Omental fat pad (tissue), 3 donors: ENCODE measurements at regions not wholly inside any gene's neighbourhood (a gene's known extent, or its start where the extent isn't known, plus 50 kb on each side); places are given as distances from the start of the nearest gene placed in this dataset.

Source experiments
- ATAC-seq: fragments of 150-250 bp; one replicate; pipeline ENCODE4 v1.9.1; 2016; ENCODE audit warnings: mild to moderate bottlenecking, moderate library complexity; ENCODE audit not compliant: low FRiP score
- DNase-seq: peaks from one replicate; pipeline ENCODE4 v3.0.0-alpha.2; 2019; ENCODE audit warnings: low spot score
- TF ChIP-seq, protein P1 (sequence below), 3 donors: fragments of 450-650 bp; IDR thresholded peaks; one replicate each; pipeline ENCODE4 v1.5.1; 2016 to 2017; ENCODE audit warnings: antibody characterized with exemption in 3 of 3, mild to moderate bottlenecking in 3 of 3, moderate library complexity in 2 of 3

DNA sequence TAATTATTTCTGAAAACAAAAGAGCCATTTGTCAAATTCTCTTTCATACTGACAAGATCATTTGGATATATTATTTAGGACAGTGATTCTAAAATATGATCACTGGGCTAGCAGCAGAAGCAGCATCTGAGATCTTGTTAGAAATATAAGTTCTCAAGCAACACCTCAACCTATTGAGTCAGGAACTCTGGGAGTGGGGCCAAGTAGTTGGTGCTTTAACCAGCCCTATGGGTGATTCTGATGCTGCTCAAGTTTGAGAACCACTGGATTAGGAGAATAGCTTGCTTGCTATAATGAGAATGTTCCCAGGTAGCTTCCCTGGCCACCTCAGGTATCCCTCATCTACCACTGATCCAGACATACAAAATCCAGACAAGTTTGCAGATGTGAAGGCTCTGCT, 466.9 kb upstream of the CELF4 start:
- ATAC-seq (no peak), DNase-seq (no peak)
- TF ChIP-seq, protein P1, sequence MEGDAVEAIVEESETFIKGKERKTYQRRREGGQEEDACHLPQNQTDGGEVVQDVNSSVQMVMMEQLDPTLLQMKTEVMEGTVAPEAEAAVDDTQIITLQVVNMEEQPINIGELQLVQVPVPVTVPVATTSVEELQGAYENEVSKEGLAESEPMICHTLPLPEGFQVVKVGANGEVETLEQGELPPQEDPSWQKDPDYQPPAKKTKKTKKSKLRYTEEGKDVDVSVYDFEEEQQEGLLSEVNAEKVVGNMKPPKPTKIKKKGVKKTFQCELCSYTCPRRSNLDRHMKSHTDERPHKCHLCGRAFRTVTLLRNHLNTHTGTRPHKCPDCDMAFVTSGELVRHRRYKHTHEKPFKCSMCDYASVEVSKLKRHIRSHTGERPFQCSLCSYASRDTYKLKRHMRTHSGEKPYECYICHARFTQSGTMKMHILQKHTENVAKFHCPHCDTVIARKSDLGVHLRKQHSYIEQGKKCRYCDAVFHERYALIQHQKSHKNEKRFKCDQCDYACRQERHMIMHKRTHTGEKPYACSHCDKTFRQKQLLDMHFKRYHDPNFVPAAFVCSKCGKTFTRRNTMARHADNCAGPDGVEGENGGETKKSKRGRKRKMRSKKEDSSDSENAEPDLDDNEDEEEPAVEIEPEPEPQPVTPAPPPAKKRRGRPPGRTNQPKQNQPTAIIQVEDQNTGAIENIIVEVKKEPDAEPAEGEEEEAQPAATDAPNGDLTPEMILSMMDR (IDR thresholded peaks at IDR 0.05): no peak

DNA sequence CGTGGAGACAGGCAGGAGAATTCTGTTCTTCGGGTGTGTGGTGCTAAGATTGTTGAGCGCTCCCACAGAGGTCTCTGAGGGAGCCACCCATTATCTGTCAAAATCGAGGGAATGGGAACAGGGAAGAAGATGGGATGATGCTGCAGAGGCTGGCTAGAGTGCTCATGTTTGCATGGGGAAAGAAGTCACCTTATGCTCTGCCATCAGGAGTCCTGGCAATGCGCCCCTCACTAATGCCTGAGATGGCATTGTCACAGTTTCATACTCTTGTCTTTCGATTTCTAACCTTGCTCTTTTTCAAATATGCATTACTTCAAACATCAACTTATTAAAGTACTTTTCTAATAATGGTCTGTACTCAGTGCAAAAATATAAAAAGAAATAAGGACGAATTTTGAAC, 463.3 kb upstream of the CELF4 start:
- TF ChIP-seq, protein P1 (IDR thresholded peaks at IDR 0.05): no peak

DNA sequence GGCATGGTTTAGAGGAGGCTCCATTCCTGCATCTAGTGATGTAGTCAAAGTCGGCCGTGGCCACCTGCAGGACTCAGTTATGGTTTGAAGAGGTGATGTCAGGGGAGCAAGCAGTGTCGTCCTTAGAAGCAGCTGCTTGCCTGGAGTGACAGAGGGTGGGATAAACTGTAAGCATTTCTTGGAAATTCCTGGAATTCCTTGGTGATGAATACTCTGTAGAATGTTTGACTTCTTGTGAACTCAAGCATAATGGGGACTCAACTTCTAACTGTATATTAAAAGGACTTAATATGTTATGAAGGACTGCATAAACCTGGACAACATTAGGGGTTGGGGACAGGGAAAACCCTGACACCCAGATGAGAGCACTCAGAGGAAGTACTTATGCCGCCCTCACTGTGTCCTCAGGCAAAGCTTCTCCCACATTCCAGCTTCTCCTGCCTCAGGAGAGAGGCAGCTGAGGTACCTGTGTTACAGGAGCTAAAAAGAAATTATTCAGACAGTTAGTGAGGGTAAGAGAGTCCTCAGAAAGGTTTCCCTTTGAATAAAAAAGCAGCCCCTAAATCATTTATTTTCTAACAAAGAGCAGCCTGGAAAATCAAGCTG, 459.9 kb upstream of the CELF4 start:
- TF ChIP-seq, protein P1 (IDR thresholded peaks at IDR 0.05): no peak
- DNase-seq (no peak), ATAC-seq (no peak)

More for the DNA sequence above, 463.3 kb upstream of the CELF4 start:
- DNase-seq: no peak
- ATAC-seq: no peak

DNA sequence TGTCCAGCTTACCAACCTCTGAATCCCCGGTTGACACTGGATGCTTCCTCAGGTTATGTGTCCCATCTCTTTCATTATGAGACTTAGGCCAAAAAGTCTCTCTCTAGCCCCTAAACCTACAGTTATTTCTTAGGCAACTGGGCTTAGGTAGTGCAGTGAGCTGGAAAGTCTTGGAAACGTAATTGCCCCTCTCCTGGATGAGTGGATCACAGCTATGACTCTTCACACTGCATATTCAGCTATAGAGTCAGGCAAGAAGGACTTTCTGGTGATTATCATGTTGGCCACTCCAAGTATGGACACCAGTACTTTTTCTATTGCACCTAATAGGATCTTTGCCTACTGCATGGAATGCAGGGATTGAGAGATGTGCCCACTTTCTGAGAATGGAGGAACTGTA, 458.3 kb upstream of the CELF4 start:
- TF ChIP-seq, protein P1 (IDR thresholded peaks at IDR 0.05): no peak

DNA sequence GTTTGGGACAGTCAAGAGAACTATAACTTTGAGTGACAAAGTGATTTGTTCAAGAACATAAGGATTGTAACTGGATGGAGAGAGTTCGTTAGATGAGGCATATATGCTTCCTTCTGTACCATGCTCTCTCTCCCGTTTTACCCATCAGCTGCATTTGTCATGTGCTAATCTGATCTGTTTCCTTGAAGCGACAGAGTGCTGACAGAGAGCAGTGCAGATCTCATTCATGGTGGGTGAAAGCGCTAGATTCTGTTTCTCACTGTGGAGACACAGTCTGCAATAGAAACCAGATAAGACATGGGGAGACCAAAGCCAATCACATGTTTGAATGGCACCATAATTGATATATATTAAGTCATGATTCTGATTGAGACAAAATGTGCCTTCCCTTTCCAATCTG, 456.6 kb upstream of the CELF4 start:
- DNase-seq (no peak), ATAC-seq (no peak)
- TF ChIP-seq, protein P1 (IDR thresholded peaks at IDR 0.05): no peak

More for the DNA sequence above, 458.3 kb upstream of the CELF4 start:
- no peak for ATAC-seq
- no peak for DNase-seq

DNA sequence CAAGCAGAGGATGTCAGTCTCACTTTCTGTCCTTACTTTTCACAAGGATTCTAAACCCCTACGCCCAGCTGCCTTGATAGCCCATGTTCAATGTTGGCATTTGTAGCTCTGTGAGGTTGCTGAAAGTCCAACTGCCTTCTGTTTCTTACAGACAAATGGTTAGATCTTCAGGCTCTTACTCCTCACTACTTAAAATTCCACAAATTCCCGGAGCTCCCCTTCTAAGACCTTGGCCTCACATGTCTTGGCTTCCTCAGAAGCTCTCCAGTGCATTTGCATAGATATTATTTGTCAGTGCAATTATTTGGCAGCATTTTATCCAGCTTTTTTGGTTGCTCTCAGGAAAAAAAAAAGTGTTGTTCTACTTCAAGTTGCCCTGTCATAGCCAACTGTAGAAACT, 453.7 kb upstream of the CELF4 start:
- TF ChIP-seq, protein P1 (IDR thresholded peaks at IDR 0.05): no peak
- DNase-seq (no peak), ATAC-seq (no peak)
